H9 (cell line): ENCODE measurements at regions not wholly inside any gene's neighbourhood (a gene's known extent, or its start where the extent isn't known, plus 50 kb on each side); places are given as distances from the start of the nearest gene placed in this dataset.

Experiments used
- DNase-seq: peaks from one replicate; pipeline ENCODE4 v3.0.0-alpha.2; 2017
- H2AFZ ChIP-seq: one replicate; pipeline ENCODE4 v1.6.1; 2013; ENCODE audit warnings: mild to moderate bottlenecking, low read length, control low read depth, moderate library complexity
- H2AK5ac ChIP-seq: 2 replicates; pipeline ENCODE4 v1.6.1; 2013; ENCODE audit warnings: low read length, control low read depth, mixed read lengths; ENCODE audit not compliant: insufficient read length
- H2BK120ac ChIP-seq: one replicate; pipeline ENCODE4 v1.6.1; 2013; ENCODE audit warnings: low read depth, mild to moderate bottlenecking, low read length, control low read depth, inconsistent platforms; ENCODE audit not compliant: poor library complexity, severe bottlenecking
- H2BK12ac ChIP-seq: 2 replicates; pipeline ENCODE4 v1.6.1; 2013; ENCODE audit warnings: low read length, control low read depth, mixed read lengths, low read depth; ENCODE audit not compliant: insufficient read length
- H2BK15ac ChIP-seq: 2 replicates; pipeline ENCODE4 v1.6.1; 2013; ENCODE audit warnings: low read depth, low read length, control low read depth
- H2BK20ac ChIP-seq: one replicate; pipeline ENCODE4 v1.6.1; 2013; ENCODE audit warnings: low read depth, mild to moderate bottlenecking, low read length, control low read depth, inconsistent platforms; ENCODE audit not compliant: poor library complexity, severe bottlenecking
- H2BK5ac ChIP-seq: 2 replicates; pipeline ENCODE4 v1.6.1; 2013; ENCODE audit warnings: low read length, control low read depth, mixed read lengths; ENCODE audit not compliant: insufficient read length
- H3K14ac ChIP-seq: 2 replicates; pipeline ENCODE4 v1.6.1; 2013; ENCODE audit warnings: low read length, control low read depth; ENCODE audit not compliant: insufficient read depth
- H3K18ac ChIP-seq: 2 replicates; pipeline ENCODE4 v1.6.1; 2013; ENCODE audit warnings: low read depth, mild to moderate bottlenecking, mixed read lengths, low read length, control low read depth; ENCODE audit not compliant: insufficient read length
- H3K23ac ChIP-seq: 2 replicates; pipeline ENCODE4 v1.6.1; 2013; ENCODE audit warnings: low read length, control low read depth, mixed read lengths, low read depth; ENCODE audit not compliant: insufficient read length
- H3K23me2 ChIP-seq: 2 replicates; pipeline ENCODE4 v1.6.1; 2013; ENCODE audit warnings: low read depth, mild to moderate bottlenecking, mixed read lengths, low read length, control low read depth; ENCODE audit not compliant: insufficient read length, poor library complexity, severe bottlenecking
- H3K27ac ChIP-seq: 2 replicates; pipeline ENCODE4 v1.5.1; 2013; ENCODE audit warnings: low read length, control low read depth, mixed read lengths, low read depth; ENCODE audit not compliant: insufficient read length
- H3K27me3 ChIP-seq: 2 replicates; pipeline ENCODE4 v1.6.1; 2013; ENCODE audit warnings: low read length, control low read depth, inconsistent platforms; ENCODE audit not compliant: insufficient read depth
- H3K4ac ChIP-seq: 2 replicates; pipeline ENCODE4 v1.6.1; 2013; ENCODE audit warnings: low read depth, mild to moderate bottlenecking, control low read depth, inconsistent platforms, low read length, moderate library complexity
- H3K4me1 ChIP-seq: 2 replicates; pipeline ENCODE4 v1.6.1; 2013; ENCODE audit warnings: low read length, control low read depth, inconsistent platforms; ENCODE audit not compliant: insufficient read depth
- H3K4me2 ChIP-seq: 2 replicates; pipeline ENCODE4 v1.6.1; 2013; ENCODE audit warnings: low read length, control low read depth, mixed read lengths; ENCODE audit not compliant: insufficient read length, insufficient read depth
- H3K56ac ChIP-seq: 2 replicates; pipeline ENCODE4 v1.6.1; 2013; ENCODE audit warnings: low read depth, mild to moderate bottlenecking, mixed read lengths, low read length, control low read depth; ENCODE audit not compliant: insufficient read length
- H3K79me1 ChIP-seq: 2 replicates; pipeline ENCODE4 v1.6.1; 2013; ENCODE audit warnings: low read depth, mild to moderate bottlenecking, moderate library complexity, low read length, control low read depth, inconsistent platforms; ENCODE audit not compliant: insufficient read depth, poor library complexity, severe bottlenecking
- H3K79me2 ChIP-seq: 2 replicates; pipeline ENCODE4 v1.6.1; 2013; ENCODE audit warnings: low read length, control low read depth, inconsistent platforms; ENCODE audit not compliant: insufficient read depth
- H3K9ac ChIP-seq: 2 replicates; pipeline ENCODE4 v1.6.1; 2013; ENCODE audit warnings: low read length, control low read depth, mixed read lengths; ENCODE audit not compliant: insufficient read length; ENCODE audit errors: extremely low read depth
- H3K9me3 ChIP-seq: one replicate; pipeline ENCODE4 v1.6.1; 2013; ENCODE audit warnings: low read depth, low read length, inconsistent platforms; ENCODE audit not compliant: control insufficient read depth
- H3T11ph ChIP-seq: one replicate; pipeline ENCODE4 v1.6.1; 2013; ENCODE audit warnings: mild to moderate bottlenecking, low read length, control low read depth, inconsistent platforms
- H4K20me1 ChIP-seq: one replicate; pipeline ENCODE4 v1.6.1; 2013; ENCODE audit not compliant: control insufficient read depth, insufficient read length, insufficient read depth
- H4K5ac ChIP-seq: 2 replicates; pipeline ENCODE4 v1.6.1; 2013; ENCODE audit warnings: low read depth, mild to moderate bottlenecking, mixed read lengths, low read length, control low read depth; ENCODE audit not compliant: insufficient read length
- H4K8ac ChIP-seq: replicated peaks from 2 replicates; pipeline ENCODE4 v1.6.1; 2013; ENCODE audit warnings: low read length, control low read depth, mixed read lengths, low read depth; ENCODE audit not compliant: insufficient read length
- H4K91ac ChIP-seq: 2 replicates; pipeline ENCODE4 v1.6.1; 2013; ENCODE audit warnings: low read depth, mild to moderate bottlenecking, moderate library complexity, mixed read lengths, low read length, control low read depth; ENCODE audit not compliant: insufficient read length
- H3K27ac Mint-ChIP-seq, 3 experiments: 2 replicates in 2 of 3; 3 replicates in 1 of 3; pipeline ENCODE4 v1.8.0; 2020 to 2021; ENCODE audit warnings: mixed read lengths in 3 of 3, mild to moderate bottlenecking in 1 of 3, moderate library complexity in 1 of 3
- H3K27me3 Mint-ChIP-seq: 2 replicates; pipeline ENCODE4 v1.8.0; 2021; ENCODE audit warnings: low read depth, mild to moderate bottlenecking, moderate library complexity, mixed read lengths
- H3K36me3 Mint-ChIP-seq, 3 experiments: 2 replicates in 2 of 3; 3 replicates in 1 of 3; pipeline ENCODE4 v1.8.0; 2020 to 2021; ENCODE audit warnings: low read depth in 3 of 3, mixed read lengths in 3 of 3; ENCODE audit not compliant: insufficient read depth in 1 of 3
- H3K4me1 Mint-ChIP-seq, 2 experiments: 2 replicates each; pipeline ENCODE4 v1.8.0; 2020; ENCODE audit warnings: mixed read lengths in 2 of 2
- H3K4me3 Mint-ChIP-seq, 2 experiments: 2 replicates in 1 of 2; 3 replicates in 1 of 2; pipeline ENCODE4 v1.8.0; 2020 to 2021; ENCODE audit warnings: mild to moderate bottlenecking in 2 of 2, mixed read lengths in 2 of 2, moderate library complexity in 1 of 2
- H3K9me3 Mint-ChIP-seq, 2 experiments: 2 replicates in 1 of 2; 3 replicates in 1 of 2; pipeline ENCODE4 v1.8.0; 2020; ENCODE audit warnings: mild to moderate bottlenecking in 2 of 2, mixed read lengths in 2 of 2, moderate library complexity in 1 of 2
- CTCF ChIP-seq: fragments of 200-600 bp; sonication (generic); conservative IDR thresholded peaks from 3 replicates; pipeline ENCODE4 v1.8.0; 2021; ENCODE audit warnings: antibody characterized with exemption, mild to moderate bottlenecking
- WGBS: extraction: QIAGEN DNeasy Blood & Tissue Kit; methylation state at CpG from one replicate; pipeline ENCODE4 v1.1.7; 2013; ENCODE audit warnings: missing lambda C conversion rate, low lambda C conversion rate, mixed read lengths; ENCODE audit not compliant: insufficient read length; ENCODE audit errors: extremely low coverage; 5-methylcytosine and 5-hydroxymethylcytosine counted together

- Mint-ChIP-seq H3K4me3 (no peak overlapping the region), H3K36me3 (no peaks in the 10 kb centered on the region), H3K27ac (no peak overlapping the region), H3K9me3 (no peaks in the 10 kb centered on the region; a peak in 1 of 5 replicates), H3K4me1 (peaks cover 20 to 22% of the 10 kb centered on the region in 2 experiments), H3K27me3 (peaks cover 2% of the 10 kb centered on the region)
- no peak overlapping the region for H2AK5ac ChIP-seq
- H3K4me2 ChIP-seq, result no peak overlapping the region
- no peak overlapping the region for H2BK12ac ChIP-seq
- no peak overlapping the region for H3K27ac ChIP-seq
- H4K8ac ChIP-seq, result no peak overlapping the region
- no CpG with 5 or more reads among the region's 3 CpGs for WGBS
- H3K79me1 ChIP-seq, result no peaks in the 10 kb centered on the region
- no peaks in the 10 kb centered on the region for H3K79me2 ChIP-seq
- H2BK20ac ChIP-seq, result no peak overlapping the region
- H3K56ac ChIP-seq, result no peak overlapping the region
- H3K23me2 ChIP-seq, result no peaks in the 10 kb centered on the region
- no peak overlapping the region for H2AFZ ChIP-seq
- H3K18ac ChIP-seq, result no peak overlapping the region
- H4K91ac ChIP-seq, result no peak overlapping the region
- peaks cover 5% of the 10 kb centered on the region for H3K4me1 ChIP-seq
- H3K27me3 ChIP-seq, result no peaks in the 10 kb centered on the region
- no peaks in the 10 kb centered on the region for H4K20me1 ChIP-seq
- H2BK5ac ChIP-seq, result no peak overlapping the region
- no peak overlapping the region for H3K9ac ChIP-seq
- no peak overlapping the region for H2BK15ac ChIP-seq
- no peak overlapping the region for H2BK120ac ChIP-seq
- no peak overlapping the region for H3K14ac ChIP-seq
- H3K23ac ChIP-seq, result no peak overlapping the region
- no peak overlapping the region for H4K5ac ChIP-seq
- peak; percentile 12 for DNase-seq
- TF ChIP-seq CTCF, result no peak
- no peak overlapping the region for H3K4ac ChIP-seq
- no peak overlapping the region for H3T11ph ChIP-seq
- no peaks in the 10 kb centered on the region for H3K9me3 ChIP-seq
Measured at GRCh38 chr9:89903141-89903475, 298.3 kb downstream of the GADD45G start.
